Astrocyte (in vitro differentiated cells and primary cell): ENCODE measurements at regions not wholly inside any gene's neighbourhood (a gene's known extent, or its start where the extent isn't known, plus 50 kb on each side); places are given as distances from the start of the nearest gene placed in this dataset.

ENCODE experiments used
- EZH2 ChIP-seq: IDR thresholded peaks from 2 replicates; pipeline ENCODE4 v1.6.1; 2012; ENCODE audit warnings: mild to moderate bottlenecking, low read length, inconsistent platforms; ENCODE audit not compliant: insufficient read depth
- TF ChIP-seq, protein P1 (sequence below): IDR thresholded peaks from 2 replicates; pipeline ENCODE4 v1.5.1; 2011; ENCODE audit warnings: low read depth, mild to moderate bottlenecking, inconsistent platforms, low read length, moderate library complexity; ENCODE audit not compliant: insufficient read depth

DNA sequence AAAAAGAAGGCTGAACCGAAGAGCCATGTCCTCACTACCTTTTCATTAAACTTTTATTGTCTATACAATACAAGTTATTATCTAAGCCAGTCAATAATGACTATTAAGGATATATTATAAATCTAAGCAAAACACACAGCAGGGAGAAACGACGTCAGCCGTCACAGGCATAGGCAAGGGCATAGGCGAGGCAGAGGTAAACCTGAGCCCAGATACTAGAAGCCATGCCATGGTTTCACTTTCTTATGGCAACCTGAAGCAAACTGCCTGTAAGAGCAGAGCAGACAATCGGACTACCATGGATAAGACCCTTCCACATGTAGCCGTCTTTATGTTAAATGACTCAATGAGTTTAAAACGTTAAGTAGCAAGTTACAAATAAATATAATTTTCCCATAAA is 238.5 kb upstream of the ZNF521 start:
- TF ChIP-seq, protein P1, sequence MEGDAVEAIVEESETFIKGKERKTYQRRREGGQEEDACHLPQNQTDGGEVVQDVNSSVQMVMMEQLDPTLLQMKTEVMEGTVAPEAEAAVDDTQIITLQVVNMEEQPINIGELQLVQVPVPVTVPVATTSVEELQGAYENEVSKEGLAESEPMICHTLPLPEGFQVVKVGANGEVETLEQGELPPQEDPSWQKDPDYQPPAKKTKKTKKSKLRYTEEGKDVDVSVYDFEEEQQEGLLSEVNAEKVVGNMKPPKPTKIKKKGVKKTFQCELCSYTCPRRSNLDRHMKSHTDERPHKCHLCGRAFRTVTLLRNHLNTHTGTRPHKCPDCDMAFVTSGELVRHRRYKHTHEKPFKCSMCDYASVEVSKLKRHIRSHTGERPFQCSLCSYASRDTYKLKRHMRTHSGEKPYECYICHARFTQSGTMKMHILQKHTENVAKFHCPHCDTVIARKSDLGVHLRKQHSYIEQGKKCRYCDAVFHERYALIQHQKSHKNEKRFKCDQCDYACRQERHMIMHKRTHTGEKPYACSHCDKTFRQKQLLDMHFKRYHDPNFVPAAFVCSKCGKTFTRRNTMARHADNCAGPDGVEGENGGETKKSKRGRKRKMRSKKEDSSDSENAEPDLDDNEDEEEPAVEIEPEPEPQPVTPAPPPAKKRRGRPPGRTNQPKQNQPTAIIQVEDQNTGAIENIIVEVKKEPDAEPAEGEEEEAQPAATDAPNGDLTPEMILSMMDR: no peak
- no peak for TF ChIP-seq EZH2
